ENCODE measurements at regions not wholly inside any gene's neighbourhood (a gene's known extent, or its start where the extent isn't known, plus 50 kb on each side); places are given as distances from the start of the nearest gene placed in this dataset.

DNA sequence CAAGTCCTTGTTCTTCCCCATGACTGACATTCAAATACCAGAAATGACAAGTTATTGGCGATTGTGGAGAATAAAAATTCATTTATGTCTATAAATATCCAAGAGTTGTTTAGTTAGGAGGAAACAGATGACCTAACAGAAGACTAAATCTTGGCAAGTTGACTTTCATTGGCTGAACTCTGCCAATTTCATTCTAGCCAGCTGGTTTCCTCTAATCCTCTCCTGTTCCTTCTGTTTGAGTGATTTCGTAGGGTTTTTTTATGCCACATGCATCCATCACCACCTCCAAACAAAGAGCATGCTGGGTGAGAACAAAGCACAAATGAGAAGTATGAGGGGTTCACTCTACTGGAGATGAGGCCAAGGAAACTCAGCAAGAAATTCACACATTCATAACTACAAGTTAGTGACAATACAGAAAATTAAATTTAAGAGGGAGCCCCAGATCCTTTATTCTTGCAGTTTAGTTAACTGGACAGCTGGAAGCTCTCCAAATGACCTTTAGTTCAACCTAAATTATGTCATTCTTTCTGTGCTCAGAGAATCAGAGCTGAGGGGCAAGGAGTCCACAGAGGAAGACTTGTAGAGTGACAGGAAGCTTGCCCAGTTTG is 932.0 kb downstream of the TLE4 start:
- no peak for TF ChIP-seq KDM1A (IDR thresholded peaks at IDR 0.05)
- TF ChIP-seq ZNF146 (CRISPR knock-in tag; IDR thresholded peaks at IDR 0.05; ENCODE audit: unreplicated experiment), result no peak
- no peak for TF ChIP-seq CCAR2 (IDR thresholded peaks at IDR 0.05; ENCODE audit: low read depth, low read length)
- no peak for TF ChIP-seq TEAD2 (tag; IDR thresholded peaks at IDR 0.05)
- no peak for TF ChIP-seq GATAD2A (IDR thresholded peaks at IDR 0.05)
- TF ChIP-seq ELF2 (CRISPR knock-in tag; IDR thresholded peaks at IDR 0.05), result no peak
- no peak for TF ChIP-seq HMGN3 (IDR thresholded peaks at IDR 0.05; ENCODE audit: borderline replicate concordance, extremely low read depth, insufficient read length, low read depth, low read length)
- no peak for TF ChIP-seq MAFK (IDR thresholded peaks at IDR 0.05; ENCODE audit: low read length)
- TF ChIP-seq, protein P1, sequence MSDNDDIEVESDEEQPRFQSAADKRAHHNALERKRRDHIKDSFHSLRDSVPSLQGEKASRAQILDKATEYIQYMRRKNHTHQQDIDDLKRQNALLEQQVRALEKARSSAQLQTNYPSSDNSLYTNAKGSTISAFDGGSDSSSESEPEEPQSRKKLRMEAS (CRISPR knock-in tag; IDR thresholded peaks at IDR 0.05), result no peak
- TF ChIP-seq CEBPB (tag; IDR thresholded peaks at IDR 0.05), result no peak
- no peak for TF ChIP-seq CREB1 (IDR thresholded peaks at IDR 0.05)
- no peak for TF ChIP-seq CREB1 (CRISPR knock-in tag; IDR thresholded peaks at IDR 0.05)
